Neural cell (in vitro differentiated cells): ENCODE measurements at regions not wholly inside any gene's neighbourhood (a gene's known extent, or its start where the extent isn't known, plus 50 kb on each side); places are given as distances from the start of the nearest gene placed in this dataset.

Experiments used
- H2AFZ ChIP-seq: fragments of 200-600, 300-800 bp; sonication (generic), shearing (Covaris generic); 2 replicates; pipeline ENCODE4 v1.6.0; 2014; ENCODE audit warnings: low read depth, mild to moderate bottlenecking, antibody characterized with exemption, low read length, moderate library complexity
- H3F3A ChIP-seq: fragments of 200-600 bp; shearing (Covaris generic); 2 replicates; pipeline ENCODE4 v1.6.1; 2016; ENCODE audit warnings: mild to moderate bottlenecking, moderate library complexity, mixed read lengths, antibody characterized with exemption, low read length; ENCODE audit not compliant: insufficient read depth, poor library complexity, severe bottlenecking
- H3K27ac ChIP-seq: fragments of 200-600, 300-800 bp; sonication (generic), shearing (Covaris generic); 2 replicates; pipeline ENCODE4 v1.5.1; 2014; ENCODE audit warnings: mild to moderate bottlenecking, low read length, moderate library complexity
- H3K27me3 ChIP-seq: fragments of 300-800, 200-600 bp; sonication (generic), shearing (Covaris generic); 2 replicates; pipeline ENCODE4 v1.6.0; 2014; ENCODE audit warnings: mild to moderate bottlenecking, low read depth, low read length, moderate library complexity; ENCODE audit not compliant: insufficient read depth
- H3K36me3 ChIP-seq: fragments of 300-800, 200-600 bp; sonication (generic), shearing (Covaris generic); 2 replicates; pipeline ENCODE4 v1.5.1; 2014; ENCODE audit warnings: mild to moderate bottlenecking, antibody characterized with exemption, low read length, moderate library complexity; ENCODE audit not compliant: insufficient read depth
- H3K4me2 ChIP-seq: fragments of 300-800, 200-600 bp; sonication (generic), shearing (Covaris generic); 2 replicates; pipeline ENCODE4 v1.6.0; 2014; ENCODE audit warnings: mild to moderate bottlenecking, low read length
- H3K4me3 ChIP-seq: fragments of 300-800, 200-600 bp; sonication (generic), shearing (Covaris generic); 2 replicates; pipeline ENCODE4 v1.5.1; 2014; ENCODE audit warnings: mild to moderate bottlenecking, low read length, moderate library complexity
- H3K79me2 ChIP-seq: fragments of 200-600 bp; shearing (Covaris generic); replicated peaks from 2 replicates; pipeline ENCODE4 v1.6.0; 2014; ENCODE audit warnings: mild to moderate bottlenecking, low read length, moderate library complexity; ENCODE audit not compliant: insufficient read depth
- H3K9ac ChIP-seq: fragments of 300-800, 200-600 bp; sonication (generic), shearing (Covaris generic); 2 replicates; pipeline ENCODE4 v1.6.1; 2016; ENCODE audit warnings: mild to moderate bottlenecking, low read length, mixed read lengths
- H3K9me2 ChIP-seq: fragments of 200-600 bp; shearing (Covaris generic); 2 replicates; pipeline ENCODE4 v1.6.1; 2016; ENCODE audit warnings: mild to moderate bottlenecking, low read length, mixed read lengths; ENCODE audit not compliant: insufficient read depth
- H3K9me3 ChIP-seq: fragments of 200-600, 300-800 bp; sonication (generic), shearing (Covaris generic); 2 replicates; pipeline ENCODE4 v1.6.1; 2016; ENCODE audit warnings: mild to moderate bottlenecking, mixed run types, low read length, moderate library complexity, mixed read lengths
- H4K20me1 ChIP-seq: fragments of 200-600 bp; shearing (Covaris generic); 2 replicates; pipeline ENCODE4 v1.6.1; 2016; ENCODE audit warnings: mild to moderate bottlenecking, mixed run types; ENCODE audit not compliant: insufficient read depth
- EP300 ChIP-seq: fragments of 450-650 bp; conservative IDR thresholded peaks from 2 replicates; pipeline ENCODE4 v1.6.1; 2014; ENCODE audit warnings: antibody characterized with exemption, mild to moderate bottlenecking, moderate library complexity; ENCODE audit not compliant: poor library complexity, severe bottlenecking
- EZH2 ChIP-seq: fragments of 200-600, 300-800 bp; shearing (Covaris generic), sonication (generic); IDR thresholded peaks from 2 replicates; pipeline ENCODE4 v1.6.1; 2014; ENCODE audit warnings: antibody characterized with exemption, low read length, borderline replicate concordance, mild to moderate bottlenecking; ENCODE audit not compliant: insufficient read depth, poor library complexity, severe bottlenecking
- MXI1 ChIP-seq: fragments of 450-650 bp; conservative IDR thresholded peaks from 2 replicates; pipeline ENCODE4 v1.6.1; 2014; ENCODE audit warnings: antibody characterized with exemption, mild to moderate bottlenecking; ENCODE audit not compliant: poor library complexity, severe bottlenecking
- POLR2AphosphoS5 ChIP-seq: IDR thresholded peaks from 2 replicates; pipeline ENCODE4 v1.6.1; 2012
- RAD21 ChIP-seq: fragments of 450-650 bp; conservative IDR thresholded peaks from 2 replicates; pipeline ENCODE4 v1.6.1; 2014; ENCODE audit warnings: antibody characterized with exemption, mild to moderate bottlenecking, moderate library complexity
- SMC3 ChIP-seq: fragments of 450-650 bp; conservative IDR thresholded peaks from 2 replicates; pipeline ENCODE4 v1.6.1; 2014; ENCODE audit warnings: antibody characterized with exemption, mild to moderate bottlenecking, moderate library complexity; ENCODE audit not compliant: poor library complexity
- TAF1 ChIP-seq: IDR thresholded peaks from 2 replicates; pipeline ENCODE4 v1.6.1; 2012; ENCODE audit warnings: low read depth
- TF ChIP-seq, protein P1 (sequence below): IDR thresholded peaks from 2 replicates; pipeline ENCODE4 v1.6.1; 2012; ENCODE audit warnings: borderline replicate concordance
- TF ChIP-seq, protein P2 (sequence below): fragments of 450-650 bp; IDR thresholded peaks from 2 replicates; pipeline ENCODE4 v1.5.1; 2014; ENCODE audit warnings: antibody characterized with exemption, mild to moderate bottlenecking, moderate library complexity; ENCODE audit not compliant: poor library complexity, severe bottlenecking

DNA sequence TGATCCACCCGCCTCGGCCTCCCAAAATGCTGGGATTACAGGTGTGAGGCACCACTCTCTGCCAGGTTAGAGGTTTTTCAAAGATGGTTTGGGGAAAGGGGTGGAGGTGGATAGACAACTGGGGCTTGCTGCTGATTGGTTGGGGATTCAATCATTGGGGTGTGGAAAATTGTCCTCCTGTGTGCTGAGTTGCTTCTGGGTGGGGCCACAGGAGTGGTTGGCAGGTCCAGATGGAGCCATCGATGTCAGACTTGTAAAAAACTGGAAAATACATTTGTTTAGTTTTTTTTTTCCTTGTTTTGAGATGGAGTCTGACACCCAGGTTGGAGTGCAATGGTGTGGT, 61.9 kb upstream of the CLINT1 start:
- no peak overlapping the region for H3K4me2 ChIP-seq
- TF ChIP-seq EZH2 (no peak), RAD21 (no peak), MXI1 (no peak), SMC3 (no peak), TAF1 (no peak), EP300 (no peak), POLR2AphosphoS5 (no peak)
- TF ChIP-seq, protein P1, sequence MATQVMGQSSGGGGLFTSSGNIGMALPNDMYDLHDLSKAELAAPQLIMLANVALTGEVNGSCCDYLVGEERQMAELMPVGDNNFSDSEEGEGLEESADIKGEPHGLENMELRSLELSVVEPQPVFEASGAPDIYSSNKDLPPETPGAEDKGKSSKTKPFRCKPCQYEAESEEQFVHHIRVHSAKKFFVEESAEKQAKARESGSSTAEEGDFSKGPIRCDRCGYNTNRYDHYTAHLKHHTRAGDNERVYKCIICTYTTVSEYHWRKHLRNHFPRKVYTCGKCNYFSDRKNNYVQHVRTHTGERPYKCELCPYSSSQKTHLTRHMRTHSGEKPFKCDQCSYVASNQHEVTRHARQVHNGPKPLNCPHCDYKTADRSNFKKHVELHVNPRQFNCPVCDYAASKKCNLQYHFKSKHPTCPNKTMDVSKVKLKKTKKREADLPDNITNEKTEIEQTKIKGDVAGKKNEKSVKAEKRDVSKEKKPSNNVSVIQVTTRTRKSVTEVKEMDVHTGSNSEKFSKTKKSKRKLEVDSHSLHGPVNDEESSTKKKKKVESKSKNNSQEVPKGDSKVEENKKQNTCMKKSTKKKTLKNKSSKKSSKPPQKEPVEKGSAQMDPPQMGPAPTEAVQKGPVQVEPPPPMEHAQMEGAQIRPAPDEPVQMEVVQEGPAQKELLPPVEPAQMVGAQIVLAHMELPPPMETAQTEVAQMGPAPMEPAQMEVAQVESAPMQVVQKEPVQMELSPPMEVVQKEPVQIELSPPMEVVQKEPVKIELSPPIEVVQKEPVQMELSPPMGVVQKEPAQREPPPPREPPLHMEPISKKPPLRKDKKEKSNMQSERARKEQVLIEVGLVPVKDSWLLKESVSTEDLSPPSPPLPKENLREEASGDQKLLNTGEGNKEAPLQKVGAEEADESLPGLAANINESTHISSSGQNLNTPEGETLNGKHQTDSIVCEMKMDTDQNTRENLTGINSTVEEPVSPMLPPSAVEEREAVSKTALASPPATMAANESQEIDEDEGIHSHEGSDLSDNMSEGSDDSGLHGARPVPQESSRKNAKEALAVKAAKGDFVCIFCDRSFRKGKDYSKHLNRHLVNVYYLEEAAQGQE = no peak
- TF ChIP-seq, protein P2, sequence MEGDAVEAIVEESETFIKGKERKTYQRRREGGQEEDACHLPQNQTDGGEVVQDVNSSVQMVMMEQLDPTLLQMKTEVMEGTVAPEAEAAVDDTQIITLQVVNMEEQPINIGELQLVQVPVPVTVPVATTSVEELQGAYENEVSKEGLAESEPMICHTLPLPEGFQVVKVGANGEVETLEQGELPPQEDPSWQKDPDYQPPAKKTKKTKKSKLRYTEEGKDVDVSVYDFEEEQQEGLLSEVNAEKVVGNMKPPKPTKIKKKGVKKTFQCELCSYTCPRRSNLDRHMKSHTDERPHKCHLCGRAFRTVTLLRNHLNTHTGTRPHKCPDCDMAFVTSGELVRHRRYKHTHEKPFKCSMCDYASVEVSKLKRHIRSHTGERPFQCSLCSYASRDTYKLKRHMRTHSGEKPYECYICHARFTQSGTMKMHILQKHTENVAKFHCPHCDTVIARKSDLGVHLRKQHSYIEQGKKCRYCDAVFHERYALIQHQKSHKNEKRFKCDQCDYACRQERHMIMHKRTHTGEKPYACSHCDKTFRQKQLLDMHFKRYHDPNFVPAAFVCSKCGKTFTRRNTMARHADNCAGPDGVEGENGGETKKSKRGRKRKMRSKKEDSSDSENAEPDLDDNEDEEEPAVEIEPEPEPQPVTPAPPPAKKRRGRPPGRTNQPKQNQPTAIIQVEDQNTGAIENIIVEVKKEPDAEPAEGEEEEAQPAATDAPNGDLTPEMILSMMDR = no peak
- no peaks in the 10 kb centered on the region for H3K36me3 ChIP-seq
- no peaks in the 10 kb centered on the region for H3F3A ChIP-seq
- H3K4me3 ChIP-seq = no peak overlapping the region
- no peak overlapping the region for H3K9ac ChIP-seq
- no peaks in the 10 kb centered on the region for H4K20me1 ChIP-seq
- H3K9me3 ChIP-seq = no peaks in the 10 kb centered on the region
- H3K27me3 ChIP-seq = no peaks in the 10 kb centered on the region
- no peaks in the 10 kb centered on the region for H3K9me2 ChIP-seq
- no peak overlapping the region for H2AFZ ChIP-seq
- H3K79me2 ChIP-seq = no peaks in the 10 kb centered on the region
- no peak overlapping the region for H3K27ac ChIP-seq

DNA sequence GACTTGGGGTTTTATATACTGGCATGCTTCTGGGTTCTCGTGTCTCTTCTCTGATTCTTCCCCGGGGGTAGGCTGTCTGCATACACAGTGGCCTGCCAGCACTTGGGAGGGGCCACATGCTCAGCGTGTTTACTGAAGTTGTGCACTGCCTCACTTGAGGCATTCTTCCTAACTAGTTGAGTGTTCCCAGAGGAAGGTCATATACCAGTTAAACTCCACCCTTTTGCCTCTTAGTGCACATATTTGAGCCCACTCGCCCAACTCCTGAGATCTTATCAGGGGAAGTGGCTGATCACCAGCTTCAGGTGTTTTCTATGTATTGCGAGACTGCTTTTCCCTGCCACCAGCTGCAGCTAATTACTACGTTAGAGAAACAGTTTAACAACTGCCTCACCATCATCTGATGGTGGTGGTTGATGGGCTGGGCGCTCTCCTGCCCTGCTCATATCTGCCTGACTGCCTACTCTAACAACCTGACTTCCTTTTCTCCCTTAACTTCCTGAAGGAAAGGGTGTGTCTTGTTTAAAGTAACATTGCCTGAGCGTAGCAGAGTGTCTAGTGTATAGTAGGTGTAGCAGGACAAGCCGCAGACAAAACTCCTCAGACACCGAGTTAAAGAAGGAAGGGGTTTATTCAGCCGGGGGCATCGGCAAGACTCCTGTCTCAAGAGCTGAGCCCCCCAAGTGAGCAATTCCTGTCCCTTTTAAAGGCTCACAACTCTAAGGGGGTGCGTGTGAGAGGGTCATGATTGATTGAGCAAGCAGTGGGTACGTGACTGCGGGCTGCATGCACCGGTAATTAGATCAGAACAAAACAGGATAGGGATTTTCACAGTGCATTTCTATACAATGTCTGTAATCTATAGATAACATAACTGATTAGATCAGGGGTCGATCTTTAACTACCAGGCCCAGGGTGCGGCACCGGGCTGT, 60.1 kb upstream of the CLINT1 start:
- H3K4me3 ChIP-seq = no peak overlapping the region
- no peaks in the 10 kb centered on the region for H4K20me1 ChIP-seq
- H2AFZ ChIP-seq = no peak overlapping the region

More for the DNA sequence above, 60.1 kb upstream of the CLINT1 start:
- Histone ChIP-seq H3K79me2 (no peaks in the 10 kb centered on the region), H3K9me2 (no peaks in the 10 kb centered on the region), H3F3A (peaks cover 4% of the 10 kb centered on the region), H3K27ac (no peak overlapping the region), H3K36me3 (no peaks in the 10 kb centered on the region), H3K4me2 (no peak overlapping the region), H3K9me3 (no peaks in the 10 kb centered on the region), H3K27me3 (no peaks in the 10 kb centered on the region), H3K9ac (no peak overlapping the region)
- TF ChIP-seq EZH2 (no peak), RAD21 (no peak), EP300 (no peak), SMC3 (no peak), POLR2AphosphoS5 (no peak), MXI1 (no peak), TAF1 (no peak)
- TF ChIP-seq, protein P1 = no peak
- TF ChIP-seq, protein P2 = no peak
